KMS-11 (cell line): ENCODE measurements at regions not wholly inside any gene's neighbourhood (a gene's known extent, or its start where the extent isn't known, plus 50 kb on each side); places are given as distances from the start of the nearest gene placed in this dataset.

Source experiments
- H2AFZ ChIP-seq: fragments of 200-600 bp; sonication (generic); 2 replicates; pipeline ENCODE4 v1.6.1; 2016; ENCODE audit warnings: antibody characterized with exemption, mixed run types, low read depth
- H3K27ac ChIP-seq: fragments of 200-600 bp; sonication (generic); 2 replicates; pipeline ENCODE4 v1.6.1; 2016; ENCODE audit warnings: mild to moderate bottlenecking, mixed run types
- H3K27me3 ChIP-seq: fragments of 200-600 bp; sonication (generic); 2 replicates; pipeline ENCODE4 v1.6.1; 2017; ENCODE audit warnings: mild to moderate bottlenecking, low read depth, mixed run types, moderate library complexity; ENCODE audit not compliant: insufficient read depth
- H3K36me3 ChIP-seq: fragments of 200-600 bp; sonication (generic); 2 replicates; pipeline ENCODE4 v1.6.1; 2017; ENCODE audit warnings: mild to moderate bottlenecking, mixed run types; ENCODE audit not compliant: insufficient read depth
- H3K4me1 ChIP-seq: fragments of 200-600 bp; sonication (generic); 2 replicates; pipeline ENCODE4 v1.6.1; 2016; ENCODE audit warnings: mild to moderate bottlenecking, low read depth, mixed run types; ENCODE audit not compliant: poor library complexity, severe bottlenecking
- H3K4me2 ChIP-seq: fragments of 200-600 bp; sonication (generic); 2 replicates; pipeline ENCODE4 v1.7.0; 2016; ENCODE audit warnings: mild to moderate bottlenecking, mixed run types
- H3K4me3 ChIP-seq: fragments of 200-600 bp; sonication (generic); IDR thresholded peaks from 2 replicates; pipeline ENCODE4 v1.6.1; 2017; ENCODE audit warnings: low read depth, low read length, mixed read lengths; ENCODE audit not compliant: insufficient read depth
- H3K79me2 ChIP-seq: fragments of 200-600 bp; sonication (generic); 2 replicates; pipeline ENCODE4 v1.6.1; 2016; ENCODE audit warnings: low read depth, mixed run types; ENCODE audit not compliant: insufficient read depth
- H3K9ac ChIP-seq: fragments of 200-600 bp; sonication (generic); 2 replicates; pipeline ENCODE4 v1.6.1; 2016; ENCODE audit warnings: mild to moderate bottlenecking, mixed run types
- H4K20me1 ChIP-seq: fragments of 200-600 bp; sonication (generic); 2 replicates; pipeline ENCODE4 v1.6.1; 2016; ENCODE audit warnings: mild to moderate bottlenecking, mixed run types; ENCODE audit not compliant: insufficient read depth
- TF ChIP-seq, protein P1 (sequence below): fragments of 200-600 bp; sonication (generic); conservative IDR thresholded peaks from 2 replicates; pipeline ENCODE4 v1.6.1; 2017; ENCODE audit warnings: low read depth, mild to moderate bottlenecking, antibody characterized with exemption, low read length, moderate library complexity, mixed read lengths

- no peak overlapping the region for H3K4me3 ChIP-seq
- H3K4me1 ChIP-seq, result no peaks in the 10 kb centered on the region
- H3K27me3 ChIP-seq, result no peaks in the 10 kb centered on the region
- no peak overlapping the region for H3K4me2 ChIP-seq
- no peak overlapping the region for H3K27ac ChIP-seq
- H3K36me3 ChIP-seq, result no peaks in the 10 kb centered on the region
- no peak overlapping the region for H3K9ac ChIP-seq
- H4K20me1 ChIP-seq, result no peaks in the 10 kb centered on the region
- TF ChIP-seq, protein P1, sequence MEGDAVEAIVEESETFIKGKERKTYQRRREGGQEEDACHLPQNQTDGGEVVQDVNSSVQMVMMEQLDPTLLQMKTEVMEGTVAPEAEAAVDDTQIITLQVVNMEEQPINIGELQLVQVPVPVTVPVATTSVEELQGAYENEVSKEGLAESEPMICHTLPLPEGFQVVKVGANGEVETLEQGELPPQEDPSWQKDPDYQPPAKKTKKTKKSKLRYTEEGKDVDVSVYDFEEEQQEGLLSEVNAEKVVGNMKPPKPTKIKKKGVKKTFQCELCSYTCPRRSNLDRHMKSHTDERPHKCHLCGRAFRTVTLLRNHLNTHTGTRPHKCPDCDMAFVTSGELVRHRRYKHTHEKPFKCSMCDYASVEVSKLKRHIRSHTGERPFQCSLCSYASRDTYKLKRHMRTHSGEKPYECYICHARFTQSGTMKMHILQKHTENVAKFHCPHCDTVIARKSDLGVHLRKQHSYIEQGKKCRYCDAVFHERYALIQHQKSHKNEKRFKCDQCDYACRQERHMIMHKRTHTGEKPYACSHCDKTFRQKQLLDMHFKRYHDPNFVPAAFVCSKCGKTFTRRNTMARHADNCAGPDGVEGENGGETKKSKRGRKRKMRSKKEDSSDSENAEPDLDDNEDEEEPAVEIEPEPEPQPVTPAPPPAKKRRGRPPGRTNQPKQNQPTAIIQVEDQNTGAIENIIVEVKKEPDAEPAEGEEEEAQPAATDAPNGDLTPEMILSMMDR, result no peak
- no peak overlapping the region for H2AFZ ChIP-seq
- no peaks in the 10 kb centered on the region for H3K79me2 ChIP-seq
Observed at GRCh38 chr18:24802456-24802855, 342.0 kb downstream of the HRH4 start.

- Histone ChIP-seq H3K4me3 (no peak overlapping the region), H2AFZ (no peak overlapping the region), H3K4me2 (no peak overlapping the region), H3K79me2 (no peaks in the 10 kb centered on the region), H4K20me1 (no peaks in the 10 kb centered on the region), H3K9ac (no peak overlapping the region), H3K36me3 (no peaks in the 10 kb centered on the region), H3K4me1 (no peaks in the 10 kb centered on the region), H3K27me3 (no peaks in the 10 kb centered on the region), H3K27ac (no peak overlapping the region)
- TF ChIP-seq, protein P1, result no peak
Observed at GRCh38 chr18:24805156-24805555, 344.7 kb downstream of the HRH4 start.

DNA sequence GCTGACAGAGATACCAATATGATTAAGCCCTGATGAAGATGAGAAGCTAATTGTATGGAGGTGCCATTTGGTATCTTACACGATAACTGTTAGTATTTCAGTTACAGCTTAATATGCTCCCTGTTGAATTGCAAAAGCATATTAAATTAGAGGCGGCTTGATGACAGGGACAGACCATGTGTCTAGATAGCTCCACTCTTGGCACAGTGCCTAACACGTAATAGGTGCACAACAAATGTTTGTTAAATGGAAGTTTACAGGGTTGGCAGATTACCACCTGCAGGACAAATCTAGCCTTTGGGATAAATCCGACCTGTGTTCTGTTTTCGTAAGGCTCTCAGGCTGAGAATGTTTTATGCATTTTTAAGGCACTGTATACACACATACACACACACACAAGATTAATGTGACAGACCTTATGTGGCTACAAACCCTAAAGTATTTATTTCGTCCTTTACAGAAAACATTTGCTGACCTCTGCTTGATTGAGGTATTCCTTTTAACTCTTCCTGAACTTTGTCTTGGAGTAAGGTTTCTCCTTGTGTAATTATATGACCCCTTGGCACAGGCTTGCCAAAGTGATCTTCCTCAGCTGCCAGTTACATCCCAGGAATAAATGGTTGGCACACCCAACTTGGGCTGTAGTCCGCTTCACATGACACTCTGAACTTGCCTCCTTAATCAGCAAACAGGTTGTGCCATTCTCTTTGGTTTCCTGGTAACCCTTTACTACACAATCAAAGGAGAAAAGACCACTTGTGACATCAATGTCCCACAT is 348.9 kb downstream of the HRH4 start:
- TF ChIP-seq, protein P1, result no peak
- no peaks in the 10 kb centered on the region for H3K4me1 ChIP-seq
- H3K4me3 ChIP-seq, result no peak overlapping the region

DNA sequence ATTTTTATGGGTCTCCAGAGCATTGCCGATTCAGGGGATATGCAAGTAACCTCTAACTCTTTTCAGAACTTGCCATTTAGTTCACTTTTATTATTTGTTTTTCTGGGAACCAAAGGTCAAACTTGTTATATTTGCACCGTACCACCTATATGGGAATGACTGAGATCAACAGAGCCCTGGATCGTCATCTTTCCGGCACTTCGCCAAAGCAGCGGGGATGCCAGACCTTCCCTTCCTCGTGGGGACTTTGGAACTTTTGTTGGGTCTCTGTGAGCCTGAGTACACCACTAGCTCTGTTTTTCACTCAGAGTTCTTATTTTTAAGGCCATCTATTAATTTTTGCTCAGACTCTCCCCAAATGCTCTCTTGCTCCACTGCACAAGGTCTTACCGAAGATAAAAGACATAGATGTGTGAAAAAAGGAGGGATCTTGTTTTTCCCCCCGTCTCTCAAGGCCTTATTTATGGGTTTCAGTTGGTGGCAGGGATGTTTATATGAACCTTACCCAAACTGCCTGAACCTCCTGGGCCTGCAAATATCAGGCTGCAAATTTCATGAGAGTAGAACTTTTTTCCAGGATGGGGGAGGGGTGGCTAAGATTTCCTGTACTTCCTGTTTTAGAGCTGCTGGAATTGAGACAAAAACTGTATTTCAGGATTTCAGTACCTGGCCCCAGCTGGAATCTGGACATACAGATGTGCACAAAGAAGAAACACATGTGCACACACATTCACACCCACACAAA is 350.3 kb downstream of the HRH4 start:
- Histone ChIP-seq H3K79me2 (no peaks in the 10 kb centered on the region), H3K27ac (no peak overlapping the region), H3K9ac (no peak overlapping the region), H4K20me1 (no peaks in the 10 kb centered on the region), H3K4me2 (no peak overlapping the region), H3K36me3 (no peaks in the 10 kb centered on the region), H3K4me3 (no peak overlapping the region), H3K27me3 (no peaks in the 10 kb centered on the region), H2AFZ (no peak overlapping the region), H3K4me1 (no peaks in the 10 kb centered on the region)
- TF ChIP-seq, protein P1, result no peak

More for the DNA sequence above, 348.9 kb downstream of the HRH4 start:
- Histone ChIP-seq H3K4me2 (no peak overlapping the region), H3K9ac (no peak overlapping the region), H3K36me3 (no peaks in the 10 kb centered on the region), H4K20me1 (no peaks in the 10 kb centered on the region), H3K27ac (no peak overlapping the region), H2AFZ (no peak overlapping the region), H3K27me3 (no peaks in the 10 kb centered on the region), H3K79me2 (no peaks in the 10 kb centered on the region)
